ENCODE measurements at regions not wholly inside any gene's neighbourhood (a gene's known extent, or its start where the extent isn't known, plus 50 kb on each side); places are given as distances from the start of the nearest gene placed in this dataset.

DNA sequence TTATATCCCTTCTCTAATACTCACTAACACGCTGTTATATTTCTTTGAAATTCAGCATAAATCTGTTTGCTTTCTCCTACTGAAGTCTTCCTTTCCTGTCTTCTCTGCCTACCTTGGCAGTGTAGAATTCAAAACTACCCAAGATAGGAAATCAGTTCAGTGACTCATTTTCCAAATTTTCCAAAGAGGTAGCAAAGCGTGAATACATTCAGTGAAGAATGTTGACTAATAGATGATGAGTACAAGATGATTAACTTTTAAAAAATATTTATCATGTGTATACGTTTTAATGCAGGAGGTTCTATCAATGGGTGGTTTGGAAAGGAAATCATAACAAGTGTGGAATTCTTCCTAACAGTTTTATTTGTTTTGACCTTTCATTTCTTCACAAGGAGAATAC is 201.9 kb upstream of the SLC8A1 start:
- TF ChIP-seq CTCF (conservative IDR thresholded peaks at IDR 0.05; ENCODE audit: low read depth, low read length): no peak
- no peak for TF ChIP-seq EZH2 (IDR thresholded peaks at IDR 0.05; ENCODE audit: borderline replicate concordance, low read depth, low read length, poor library complexity, severe bottlenecking)

Data from A673 (cell line).